ENCODE measurements at regions not wholly inside any gene's neighbourhood (a gene's known extent, or its start where the extent isn't known, plus 50 kb on each side); places are given as distances from the start of the nearest gene placed in this dataset.

DNA sequence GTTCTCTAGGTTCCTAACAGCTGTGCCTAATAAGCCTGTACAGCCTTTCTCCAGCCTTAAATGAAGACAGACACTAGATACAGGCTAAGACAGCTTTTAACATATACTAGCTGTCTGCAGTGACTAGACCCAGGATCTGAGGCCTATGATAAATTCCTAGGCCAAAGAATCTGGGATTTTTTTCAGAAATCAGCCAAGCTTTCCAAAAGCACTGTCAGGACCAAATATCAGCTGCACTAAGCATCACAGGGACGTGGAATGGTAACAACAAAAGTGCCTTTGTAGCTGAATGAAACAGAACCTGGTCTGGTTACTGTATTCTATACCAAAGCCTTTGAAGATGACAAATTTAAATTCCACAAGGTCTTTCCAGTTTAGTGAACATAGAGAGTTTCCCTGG, 77.9 kb upstream of the DOCK9 start (continued):
- TF ChIP-seq, protein P1, sequence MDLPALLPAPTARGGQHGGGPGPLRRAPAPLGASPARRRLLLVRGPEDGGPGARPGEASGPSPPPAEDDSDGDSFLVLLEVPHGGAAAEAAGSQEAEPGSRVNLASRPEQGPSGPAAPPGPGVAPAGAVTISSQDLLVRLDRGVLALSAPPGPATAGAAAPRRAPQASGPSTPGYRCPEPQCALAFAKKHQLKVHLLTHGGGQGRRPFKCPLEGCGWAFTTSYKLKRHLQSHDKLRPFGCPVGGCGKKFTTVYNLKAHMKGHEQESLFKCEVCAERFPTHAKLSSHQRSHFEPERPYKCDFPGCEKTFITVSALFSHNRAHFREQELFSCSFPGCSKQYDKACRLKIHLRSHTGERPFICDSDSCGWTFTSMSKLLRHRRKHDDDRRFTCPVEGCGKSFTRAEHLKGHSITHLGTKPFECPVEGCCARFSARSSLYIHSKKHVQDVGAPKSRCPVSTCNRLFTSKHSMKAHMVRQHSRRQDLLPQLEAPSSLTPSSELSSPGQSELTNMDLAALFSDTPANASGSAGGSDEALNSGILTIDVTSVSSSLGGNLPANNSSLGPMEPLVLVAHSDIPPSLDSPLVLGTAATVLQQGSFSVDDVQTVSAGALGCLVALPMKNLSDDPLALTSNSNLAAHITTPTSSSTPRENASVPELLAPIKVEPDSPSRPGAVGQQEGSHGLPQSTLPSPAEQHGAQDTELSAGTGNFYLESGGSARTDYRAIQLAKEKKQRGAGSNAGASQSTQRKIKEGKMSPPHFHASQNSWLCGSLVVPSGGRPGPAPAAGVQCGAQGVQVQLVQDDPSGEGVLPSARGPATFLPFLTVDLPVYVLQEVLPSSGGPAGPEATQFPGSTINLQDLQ (CRISPR knock-in tag; IDR thresholded peaks at IDR 0.05): no peak

DNA sequence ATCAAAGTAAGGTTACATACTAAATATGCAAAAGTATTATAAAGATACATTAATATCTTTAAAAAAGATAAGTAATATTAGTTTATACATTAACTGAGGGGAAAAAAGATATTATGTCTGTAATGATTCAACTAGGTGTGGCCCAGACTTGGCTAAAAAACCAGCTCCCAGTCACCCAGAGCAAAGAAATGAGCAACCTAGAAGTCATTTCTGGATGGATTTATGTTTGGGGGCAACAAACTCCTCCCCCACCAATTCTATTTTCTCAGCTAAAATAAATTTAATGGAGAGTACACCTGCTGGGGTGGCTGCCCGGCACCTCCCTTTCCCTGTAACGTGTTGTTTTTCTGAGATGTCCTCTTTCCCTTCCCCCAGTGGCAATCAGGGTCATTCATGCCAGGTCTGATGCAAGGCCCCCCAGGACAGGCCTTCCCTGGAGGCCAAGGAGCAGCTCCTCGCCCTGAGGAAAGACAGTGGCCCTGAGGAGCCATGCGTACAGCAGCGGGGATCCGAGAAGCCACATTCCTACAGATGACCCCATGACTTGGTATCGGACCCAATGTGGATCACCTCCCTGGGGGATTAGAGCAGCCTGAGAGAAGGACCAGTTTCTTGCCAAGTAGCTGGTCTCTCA, 78.6 kb upstream of the DOCK9 start:
- no peaks in the 10 kb centered on the region for H3K9me3 ChIP-seq (ENCODE audit: low read length)
- no peak overlapping the region for H3K4me3 ChIP-seq (replicated peaks in 1 of 3; ENCODE audit: insufficient read depth in 1 of 3, low read depth in 2 of 3, low read length in 3 of 3)
- no peaks in the 10 kb centered on the region for H3K79me2 ChIP-seq (ENCODE audit: insufficient read depth, low read length)
- H3K36me3 ChIP-seq (replicated peaks in 1 of 2; ENCODE audit: control insufficient read depth in 1 of 2, insufficient read depth in 2 of 2, low read length in 2 of 2): no peaks in the 10 kb centered on the region
- H4K20me1 ChIP-seq (ENCODE audit: insufficient read depth, low read length): no peaks in the 10 kb centered on the region
- no peak overlapping the region for H3K4me2 ChIP-seq (ENCODE audit: low read depth, low read length)
- FAIRE-seq (no peak), ATAC-seq (no peak), DNase-seq (ENCODE audit: low spot score) (no peak)
- no peak for TF ChIP-seq THAP11 (CRISPR knock-in tag; IDR thresholded peaks at IDR 0.05)
- TF ChIP-seq ZNF33B (CRISPR knock-in tag; IDR thresholded peaks at IDR 0.05): no peak
- no peak for TF ChIP-seq EHMT2 (IDR thresholded peaks at IDR 0.05; ENCODE audit: borderline replicate concordance, low read depth, low read length)
- TF ChIP-seq, protein P2, sequence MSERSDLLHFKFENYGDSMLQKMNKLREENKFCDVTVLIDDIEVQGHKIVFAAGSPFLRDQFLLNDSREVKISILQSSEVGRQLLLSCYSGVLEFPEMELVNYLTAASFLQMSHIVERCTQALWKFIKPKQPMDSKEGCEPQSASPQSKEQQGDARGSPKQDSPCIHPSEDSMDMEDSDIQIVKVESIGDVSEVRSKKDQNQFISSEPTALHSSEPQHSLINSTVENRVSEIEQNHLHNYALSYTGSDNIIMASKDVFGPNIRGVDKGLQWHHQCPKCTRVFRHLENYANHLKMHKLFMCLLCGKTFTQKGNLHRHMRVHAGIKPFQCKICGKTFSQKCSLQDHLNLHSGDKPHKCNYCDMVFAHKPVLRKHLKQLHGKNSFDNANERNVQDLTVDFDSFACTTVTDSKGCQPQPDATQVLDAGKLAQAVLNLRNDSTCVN (CRISPR knock-in tag; IDR thresholded peaks at IDR 0.05; ENCODE audit: borderline replicate concordance): no peak
- TF ChIP-seq, protein P3, sequence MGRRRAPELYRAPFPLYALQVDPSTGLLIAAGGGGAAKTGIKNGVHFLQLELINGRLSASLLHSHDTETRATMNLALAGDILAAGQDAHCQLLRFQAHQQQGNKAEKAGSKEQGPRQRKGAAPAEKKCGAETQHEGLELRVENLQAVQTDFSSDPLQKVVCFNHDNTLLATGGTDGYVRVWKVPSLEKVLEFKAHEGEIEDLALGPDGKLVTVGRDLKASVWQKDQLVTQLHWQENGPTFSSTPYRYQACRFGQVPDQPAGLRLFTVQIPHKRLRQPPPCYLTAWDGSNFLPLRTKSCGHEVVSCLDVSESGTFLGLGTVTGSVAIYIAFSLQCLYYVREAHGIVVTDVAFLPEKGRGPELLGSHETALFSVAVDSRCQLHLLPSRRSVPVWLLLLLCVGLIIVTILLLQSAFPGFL (CRISPR knock-in tag; IDR thresholded peaks at IDR 0.05): no peak
- BruUV-seq (replicated peaks): no TSS peak
- no peaks in the 10 kb centered on the region for H3K4me1 ChIP-seq (ENCODE audit: insufficient read depth, low read length)
- 75% methylated on average over 5 of the region's 7 CpGs for WGBS (ENCODE audit: low lambda C conversion rate)
- H3K9ac ChIP-seq (ENCODE audit: insufficient read depth, low read depth, low read length): no peak overlapping the region
- intact Hi-C loops (cut with micrococcal nuclease; ENCODE audit: unreplicated experiment) (no loop called here), in situ Hi-C loops (cut with HindIII; ENCODE audit: extremely low pct_ligation_motif_present, low pct_unique_long_range_greater_than_20kb) (no loop called here)
- no peak overlapping the region for H3K27ac ChIP-seq (ENCODE audit: extremely low read length, insufficient read depth, low read length)
- CTCF ChIA-PET (ENCODE audit: low intra/inter-chr PET ratio, low total read pairs): no interaction called here
- H2AFZ ChIP-seq (ENCODE audit: low read length): no peak overlapping the region
- POLR2A ChIA-PET: no interaction called here
- H3K27me3 ChIP-seq (ENCODE audit: control insufficient read depth in 1 of 2, insufficient read depth in 2 of 2, low read length in 2 of 2): no peaks in the 10 kb centered on the region; a peak in 1 of 5 replicates

All from HepG2 (cell line).